ENCODE measurements at regions not wholly inside any gene's neighbourhood (a gene's known extent, or its start where the extent isn't known, plus 50 kb on each side); places are given as distances from the start of the nearest gene placed in this dataset.

DNA sequence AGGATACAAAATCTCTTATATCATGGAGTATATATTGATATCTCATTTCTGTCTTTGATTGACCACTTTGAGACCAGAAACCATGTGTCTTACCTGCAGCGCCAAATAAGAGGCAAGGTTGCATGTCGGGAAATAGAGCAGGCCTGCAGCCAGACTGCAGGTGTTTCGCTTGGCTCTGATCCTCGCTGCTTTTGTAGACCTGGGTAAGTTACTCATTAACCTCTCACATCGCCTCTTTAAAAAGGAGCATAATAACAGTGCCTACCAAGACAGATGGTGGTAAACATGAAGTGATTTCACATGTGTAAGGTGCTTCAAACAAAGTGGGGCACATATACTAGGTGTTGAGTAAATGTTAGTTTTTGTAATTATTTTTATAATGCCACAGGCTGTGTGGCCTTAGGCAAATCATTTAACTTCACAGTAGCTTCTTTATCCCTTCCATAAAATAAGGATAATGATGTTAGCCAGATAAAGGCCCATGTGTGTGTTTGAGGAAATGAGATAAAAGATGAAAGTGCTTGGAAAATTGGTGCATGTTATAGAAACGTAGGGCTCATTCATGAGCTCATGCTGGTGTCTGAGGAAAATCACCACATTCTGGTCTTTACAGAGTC, 248.8 kb upstream of the MAP3K7 start:
- no peaks in the 10 kb centered on the region for H3F3A ChIP-seq (ENCODE audit: insufficient read depth, low read length, poor library complexity, severe bottlenecking)
- H3K79me2 ChIP-seq (replicated peaks; ENCODE audit: insufficient read depth, low read length) = no peaks in the 10 kb centered on the region
- H4K20me1 ChIP-seq (ENCODE audit: insufficient read depth) = no peaks in the 10 kb centered on the region
- no peak overlapping the region for H3K4me2 ChIP-seq (ENCODE audit: low read length)
- no peaks in the 10 kb centered on the region for H3K9me2 ChIP-seq (ENCODE audit: insufficient read depth, low read length)
- H3K36me3 ChIP-seq (ENCODE audit: insufficient read depth, low read length) = no peaks in the 10 kb centered on the region
- no peaks in the 10 kb centered on the region for H3K9me3 ChIP-seq (ENCODE audit: low read length)
- no peak overlapping the region for H3K27ac ChIP-seq (ENCODE audit: low read length)
- no peak overlapping the region for H3K4me3 ChIP-seq (ENCODE audit: low read length)
- no peaks in the 10 kb centered on the region for H3K27me3 ChIP-seq (ENCODE audit: insufficient read depth, low read depth, low read length)
- TF ChIP-seq, protein P1, sequence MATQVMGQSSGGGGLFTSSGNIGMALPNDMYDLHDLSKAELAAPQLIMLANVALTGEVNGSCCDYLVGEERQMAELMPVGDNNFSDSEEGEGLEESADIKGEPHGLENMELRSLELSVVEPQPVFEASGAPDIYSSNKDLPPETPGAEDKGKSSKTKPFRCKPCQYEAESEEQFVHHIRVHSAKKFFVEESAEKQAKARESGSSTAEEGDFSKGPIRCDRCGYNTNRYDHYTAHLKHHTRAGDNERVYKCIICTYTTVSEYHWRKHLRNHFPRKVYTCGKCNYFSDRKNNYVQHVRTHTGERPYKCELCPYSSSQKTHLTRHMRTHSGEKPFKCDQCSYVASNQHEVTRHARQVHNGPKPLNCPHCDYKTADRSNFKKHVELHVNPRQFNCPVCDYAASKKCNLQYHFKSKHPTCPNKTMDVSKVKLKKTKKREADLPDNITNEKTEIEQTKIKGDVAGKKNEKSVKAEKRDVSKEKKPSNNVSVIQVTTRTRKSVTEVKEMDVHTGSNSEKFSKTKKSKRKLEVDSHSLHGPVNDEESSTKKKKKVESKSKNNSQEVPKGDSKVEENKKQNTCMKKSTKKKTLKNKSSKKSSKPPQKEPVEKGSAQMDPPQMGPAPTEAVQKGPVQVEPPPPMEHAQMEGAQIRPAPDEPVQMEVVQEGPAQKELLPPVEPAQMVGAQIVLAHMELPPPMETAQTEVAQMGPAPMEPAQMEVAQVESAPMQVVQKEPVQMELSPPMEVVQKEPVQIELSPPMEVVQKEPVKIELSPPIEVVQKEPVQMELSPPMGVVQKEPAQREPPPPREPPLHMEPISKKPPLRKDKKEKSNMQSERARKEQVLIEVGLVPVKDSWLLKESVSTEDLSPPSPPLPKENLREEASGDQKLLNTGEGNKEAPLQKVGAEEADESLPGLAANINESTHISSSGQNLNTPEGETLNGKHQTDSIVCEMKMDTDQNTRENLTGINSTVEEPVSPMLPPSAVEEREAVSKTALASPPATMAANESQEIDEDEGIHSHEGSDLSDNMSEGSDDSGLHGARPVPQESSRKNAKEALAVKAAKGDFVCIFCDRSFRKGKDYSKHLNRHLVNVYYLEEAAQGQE (IDR thresholded peaks at IDR 0.05; ENCODE audit: borderline replicate concordance) = no peak
- no peak for TF ChIP-seq RAD21 (conservative IDR thresholded peaks at IDR 0.05)
- no peak for TF ChIP-seq MXI1 (conservative IDR thresholded peaks at IDR 0.05; ENCODE audit: poor library complexity, severe bottlenecking)
- TF ChIP-seq SMC3 (conservative IDR thresholded peaks at IDR 0.05; ENCODE audit: poor library complexity) = no peak
- TF ChIP-seq POLR2AphosphoS5 (IDR thresholded peaks at IDR 0.05) = no peak
- TF ChIP-seq, protein P2, sequence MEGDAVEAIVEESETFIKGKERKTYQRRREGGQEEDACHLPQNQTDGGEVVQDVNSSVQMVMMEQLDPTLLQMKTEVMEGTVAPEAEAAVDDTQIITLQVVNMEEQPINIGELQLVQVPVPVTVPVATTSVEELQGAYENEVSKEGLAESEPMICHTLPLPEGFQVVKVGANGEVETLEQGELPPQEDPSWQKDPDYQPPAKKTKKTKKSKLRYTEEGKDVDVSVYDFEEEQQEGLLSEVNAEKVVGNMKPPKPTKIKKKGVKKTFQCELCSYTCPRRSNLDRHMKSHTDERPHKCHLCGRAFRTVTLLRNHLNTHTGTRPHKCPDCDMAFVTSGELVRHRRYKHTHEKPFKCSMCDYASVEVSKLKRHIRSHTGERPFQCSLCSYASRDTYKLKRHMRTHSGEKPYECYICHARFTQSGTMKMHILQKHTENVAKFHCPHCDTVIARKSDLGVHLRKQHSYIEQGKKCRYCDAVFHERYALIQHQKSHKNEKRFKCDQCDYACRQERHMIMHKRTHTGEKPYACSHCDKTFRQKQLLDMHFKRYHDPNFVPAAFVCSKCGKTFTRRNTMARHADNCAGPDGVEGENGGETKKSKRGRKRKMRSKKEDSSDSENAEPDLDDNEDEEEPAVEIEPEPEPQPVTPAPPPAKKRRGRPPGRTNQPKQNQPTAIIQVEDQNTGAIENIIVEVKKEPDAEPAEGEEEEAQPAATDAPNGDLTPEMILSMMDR (IDR thresholded peaks at IDR 0.05; ENCODE audit: poor library complexity, severe bottlenecking) = no peak
- no peak overlapping the region for H3K9ac ChIP-seq (ENCODE audit: low read length)
- no peak overlapping the region for H2AFZ ChIP-seq (ENCODE audit: low read depth, low read length)

DNA sequence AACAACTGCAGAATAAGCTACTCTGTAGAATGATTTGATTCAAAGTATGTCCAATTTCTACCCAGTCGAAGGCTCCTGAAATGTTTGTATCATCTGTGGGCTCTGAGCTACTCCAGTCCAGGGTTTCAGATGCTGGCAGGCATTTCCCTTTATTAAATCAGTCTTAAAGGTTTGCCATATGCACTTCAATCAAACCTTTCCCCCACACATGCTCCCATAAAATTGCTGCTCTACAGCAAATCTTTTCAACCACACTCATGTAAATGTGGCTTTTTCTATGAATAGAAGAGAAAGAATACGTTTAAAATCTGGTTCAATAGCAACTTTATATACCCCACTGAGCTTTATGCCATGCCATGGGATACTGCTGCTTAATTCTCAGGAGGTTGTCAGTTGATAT, 242.4 kb upstream of the MAP3K7 start:
- Histone ChIP-seq H2AFZ (ENCODE audit: low read depth, low read length) (no peak overlapping the region), H4K20me1 (ENCODE audit: insufficient read depth) (no peaks in the 10 kb centered on the region)
- TF ChIP-seq TAF1 (IDR thresholded peaks at IDR 0.05; ENCODE audit: low read depth) (no peak), SMC3 (conservative IDR thresholded peaks at IDR 0.05; ENCODE audit: poor library complexity) (no peak), MXI1 (conservative IDR thresholded peaks at IDR 0.05; ENCODE audit: poor library complexity, severe bottlenecking) (no peak), RAD21 (conservative IDR thresholded peaks at IDR 0.05) (no peak), EZH2 (IDR thresholded peaks at IDR 0.05; ENCODE audit: borderline replicate concordance, insufficient read depth, low read length, poor library complexity, severe bottlenecking) (no peak)

DNA sequence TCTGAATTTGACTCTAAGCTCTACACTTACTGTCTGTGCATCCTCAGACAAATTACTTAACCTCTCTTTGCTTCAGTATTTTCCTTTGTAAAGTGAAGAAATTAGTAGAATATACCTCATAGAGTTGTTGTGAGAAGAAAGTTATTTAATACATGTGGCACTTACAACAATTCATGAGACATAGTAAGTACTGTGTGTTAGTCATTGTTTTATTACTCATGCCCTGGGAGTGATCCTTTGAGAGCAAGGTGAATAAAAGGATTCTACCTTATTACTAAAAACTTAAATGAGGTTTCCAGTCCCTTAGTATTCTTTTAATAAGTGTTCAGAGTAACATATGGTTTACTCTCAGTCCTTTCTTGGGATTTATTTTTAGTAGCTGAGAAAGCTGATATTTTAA, 233.6 kb upstream of the MAP3K7 start:
- no peaks in the 10 kb centered on the region for H3F3A ChIP-seq (ENCODE audit: insufficient read depth, low read length, poor library complexity, severe bottlenecking)
- H3K79me2 ChIP-seq (replicated peaks; ENCODE audit: insufficient read depth, low read length) = no peaks in the 10 kb centered on the region
- no peaks in the 10 kb centered on the region for H3K27me3 ChIP-seq (ENCODE audit: insufficient read depth, low read depth, low read length)
- TF ChIP-seq POLR2AphosphoS5 (IDR thresholded peaks at IDR 0.05) = no peak
- TF ChIP-seq SMC3 (conservative IDR thresholded peaks at IDR 0.05; ENCODE audit: poor library complexity) = no peak
- no peak for TF ChIP-seq TAF1 (IDR thresholded peaks at IDR 0.05; ENCODE audit: low read depth)
- no peak for TF ChIP-seq RAD21 (conservative IDR thresholded peaks at IDR 0.05)
- no peak for TF ChIP-seq EP300 (conservative IDR thresholded peaks at IDR 0.05; ENCODE audit: poor library complexity, severe bottlenecking)
- no peak for TF ChIP-seq MXI1 (conservative IDR thresholded peaks at IDR 0.05; ENCODE audit: poor library complexity, severe bottlenecking)
- TF ChIP-seq, protein P2 (IDR thresholded peaks at IDR 0.05; ENCODE audit: poor library complexity, severe bottlenecking) = no peak
- TF ChIP-seq EZH2 (IDR thresholded peaks at IDR 0.05; ENCODE audit: borderline replicate concordance, insufficient read depth, low read length, poor library complexity, severe bottlenecking) = no peak
- TF ChIP-seq, protein P1 (IDR thresholded peaks at IDR 0.05; ENCODE audit: borderline replicate concordance) = no peak
- no peaks in the 10 kb centered on the region for H3K9me2 ChIP-seq (ENCODE audit: insufficient read depth, low read length)
- no peak overlapping the region for H3K4me3 ChIP-seq (ENCODE audit: low read length)
- no peaks in the 10 kb centered on the region for H3K9me3 ChIP-seq (ENCODE audit: low read length)
- H2AFZ ChIP-seq (ENCODE audit: low read depth, low read length) = no peak overlapping the region
- H3K9ac ChIP-seq (ENCODE audit: low read length) = no peak overlapping the region
- no peaks in the 10 kb centered on the region for H3K36me3 ChIP-seq (ENCODE audit: insufficient read depth, low read length)
- H3K4me2 ChIP-seq (ENCODE audit: low read length) = no peak overlapping the region
- H4K20me1 ChIP-seq (ENCODE audit: insufficient read depth) = no peaks in the 10 kb centered on the region
- no peak overlapping the region for H3K27ac ChIP-seq (ENCODE audit: low read length)

More for the DNA sequence above, 242.4 kb upstream of the MAP3K7 start:
- no peaks in the 10 kb centered on the region for H3F3A ChIP-seq (ENCODE audit: insufficient read depth, low read length, poor library complexity, severe bottlenecking)
- no peaks in the 10 kb centered on the region for H3K79me2 ChIP-seq (replicated peaks; ENCODE audit: insufficient read depth, low read length)
- no peak overlapping the region for H3K9ac ChIP-seq (ENCODE audit: low read length)
- no peaks in the 10 kb centered on the region for H3K36me3 ChIP-seq (ENCODE audit: insufficient read depth, low read length)
- no peaks in the 10 kb centered on the region for H3K27me3 ChIP-seq (ENCODE audit: insufficient read depth, low read depth, low read length)
- no peaks in the 10 kb centered on the region for H3K9me2 ChIP-seq (ENCODE audit: insufficient read depth, low read length)
- no peaks in the 10 kb centered on the region for H3K9me3 ChIP-seq (ENCODE audit: low read length)
- H3K27ac ChIP-seq (ENCODE audit: low read length) = no peak overlapping the region
- no peak overlapping the region for H3K4me3 ChIP-seq (ENCODE audit: low read length)
- H3K4me2 ChIP-seq (ENCODE audit: low read length) = no peak overlapping the region
